SIG-M5 (cell line): ENCODE measurements at regions not wholly inside any gene's neighbourhood (a gene's known extent, or its start where the extent isn't known, plus 50 kb on each side); places are given as distances from the start of the nearest gene placed in this dataset.
"Not testable (repeated sequence)": the region's sequence is repeated elsewhere in the genome, so short reads cannot be mapped to it uniquely, and the experiment has no call there.

Experiments used
- DNase-seq: peaks from one replicate; lab custom pipeline; 2025; lab: John Stamatoyannopoulos, UW

DNA sequence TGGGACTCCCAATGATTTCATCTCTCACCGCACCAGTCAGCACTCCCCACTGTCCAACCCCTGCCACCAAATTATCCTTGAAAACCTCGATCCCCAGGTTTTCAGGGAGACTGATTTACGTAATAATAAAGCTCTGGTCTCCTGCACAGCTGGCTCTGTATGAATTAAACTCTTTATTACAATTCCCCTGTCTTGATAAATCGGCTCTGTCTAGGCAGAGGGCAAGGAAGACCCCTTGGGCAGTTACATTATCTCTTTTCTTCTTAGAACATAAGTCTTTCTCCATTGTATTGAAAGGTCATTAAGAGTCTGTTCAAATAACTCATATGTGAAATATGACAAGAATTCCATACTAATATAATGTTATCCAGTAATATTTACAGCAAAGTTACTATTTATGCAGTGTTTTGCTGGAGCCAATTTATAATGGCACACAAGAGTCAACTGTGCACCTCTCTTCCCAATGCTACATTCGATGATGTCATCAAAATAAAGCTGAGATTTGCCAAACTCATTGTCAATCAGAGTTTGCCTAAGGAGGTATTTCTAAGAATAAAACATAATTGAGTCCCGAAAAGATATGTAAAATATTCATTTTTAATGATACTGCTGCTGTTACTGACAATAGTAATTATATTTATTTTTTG is 1297.2 kb upstream of the LRRTM3 start:
- DNase-seq, result no peak

DNA sequence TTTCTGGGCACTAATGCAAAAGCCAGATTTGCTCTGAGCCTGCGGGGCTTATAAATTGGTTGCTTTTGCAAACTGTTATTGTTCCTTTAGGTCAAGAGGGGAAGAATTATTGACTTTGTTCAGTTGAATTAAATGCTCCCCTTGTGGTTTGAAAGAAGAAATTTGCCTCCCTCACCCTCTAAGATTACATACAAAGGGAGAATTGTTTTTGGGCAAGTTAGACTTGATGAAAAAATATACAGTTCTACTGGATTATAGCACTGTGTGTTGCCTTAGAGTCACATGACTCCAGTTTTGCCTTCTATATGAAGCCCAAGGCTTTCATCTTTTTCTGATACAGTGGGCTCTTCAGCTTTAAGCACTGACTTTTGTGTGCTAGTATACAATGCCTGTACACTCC is 1265.8 kb upstream of the LRRTM3 start:
- DNase-seq, result no peak

DNA sequence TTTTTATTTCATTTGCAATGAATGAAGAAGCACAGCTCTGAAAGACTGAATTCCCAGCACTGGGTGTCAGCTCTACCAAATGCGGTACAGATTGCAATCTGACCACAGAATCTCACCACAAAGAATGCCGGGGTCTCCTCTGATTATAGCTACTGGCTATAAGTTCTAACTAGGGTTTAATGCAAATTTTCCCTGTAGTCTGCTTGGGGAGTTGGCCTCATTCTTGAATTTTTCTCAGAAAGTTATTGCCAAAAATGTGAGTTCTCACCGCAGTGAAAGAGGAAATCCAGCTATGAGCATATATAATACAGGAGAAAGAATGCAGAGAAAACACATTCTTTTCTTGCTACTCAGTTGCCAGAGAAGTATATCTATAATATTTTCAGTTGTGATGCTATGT is 1255.7 kb upstream of the LRRTM3 start:
- no peak for DNase-seq

DNA sequence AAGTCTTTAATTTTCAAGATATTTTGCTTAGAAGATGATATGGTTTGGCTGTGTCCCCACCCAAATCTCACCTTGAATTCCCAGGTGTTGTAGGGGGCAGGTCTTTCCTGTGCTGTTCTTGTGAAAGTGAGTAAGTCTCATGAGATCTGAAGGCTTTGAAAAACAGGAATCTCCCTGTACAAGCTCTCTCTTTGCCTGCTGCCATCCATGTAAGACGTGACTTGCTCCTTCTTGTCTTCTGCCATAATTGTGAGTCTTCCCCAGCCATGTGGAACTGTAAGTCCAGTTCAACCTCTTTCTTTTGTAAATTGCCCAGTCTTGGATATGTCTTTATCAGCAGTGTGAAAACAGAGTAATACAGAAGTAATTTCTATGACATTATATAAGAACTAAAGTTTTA is 1255.2 kb upstream of the LRRTM3 start:
- not testable (repeated sequence) for DNase-seq

GRCh38 chr10:65675236-65675635 is 1250.6 kb upstream of the LRRTM3 start:
- no peak for DNase-seq

- DNase-seq, result no peak
Observed at GRCh38 chr10:65684896-65685295, 1240.9 kb upstream of the LRRTM3 start.

DNA sequence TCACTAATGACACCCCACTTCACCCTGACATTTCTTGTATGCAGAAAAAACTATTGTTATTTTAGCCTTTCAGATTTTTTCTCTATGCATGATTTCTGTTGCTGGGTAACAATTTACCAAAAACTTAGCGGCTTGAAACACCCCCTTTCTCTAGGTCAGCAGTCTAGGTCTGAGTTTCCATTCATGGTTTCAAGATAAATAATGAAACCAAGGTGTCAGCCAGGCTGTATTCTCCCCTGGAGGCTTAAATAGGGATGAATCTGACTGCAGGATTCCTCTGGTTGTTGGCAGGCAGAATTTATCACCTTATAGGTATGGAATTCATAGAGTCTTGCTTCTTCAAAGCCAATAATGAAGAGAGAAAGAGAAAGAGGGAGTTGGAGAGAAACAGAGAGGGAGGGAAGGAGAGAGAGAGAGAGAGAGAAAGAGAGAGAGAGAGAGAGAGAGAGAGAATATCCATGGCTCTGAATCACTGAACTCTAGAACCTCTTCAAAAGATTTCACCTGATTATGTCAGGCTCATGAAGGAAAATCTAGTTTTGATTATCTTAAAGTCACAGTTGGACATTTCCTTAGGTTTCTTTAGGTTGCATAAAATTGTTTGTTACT is 1224.6 kb upstream of the LRRTM3 start:
- no peak for DNase-seq

DNA sequence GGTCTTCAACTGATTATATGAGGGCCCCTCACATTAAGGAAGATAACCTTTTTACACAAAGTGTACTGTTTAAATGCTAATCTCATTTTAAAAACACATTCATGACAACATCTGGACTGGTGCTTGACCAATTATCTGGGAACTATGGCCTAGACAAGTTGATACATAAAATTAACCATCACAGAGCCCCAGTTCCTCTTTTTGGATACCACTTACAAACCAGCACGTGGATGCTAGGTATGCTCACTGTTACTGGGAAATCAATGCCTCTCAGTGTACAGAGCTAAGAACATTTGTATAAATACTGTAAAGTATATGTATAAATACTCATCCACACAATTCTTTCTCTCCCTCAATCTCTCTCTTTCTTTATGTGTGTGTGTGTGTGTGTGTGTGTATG is 1217.8 kb upstream of the LRRTM3 start:
- DNase-seq, result no peak

DNA sequence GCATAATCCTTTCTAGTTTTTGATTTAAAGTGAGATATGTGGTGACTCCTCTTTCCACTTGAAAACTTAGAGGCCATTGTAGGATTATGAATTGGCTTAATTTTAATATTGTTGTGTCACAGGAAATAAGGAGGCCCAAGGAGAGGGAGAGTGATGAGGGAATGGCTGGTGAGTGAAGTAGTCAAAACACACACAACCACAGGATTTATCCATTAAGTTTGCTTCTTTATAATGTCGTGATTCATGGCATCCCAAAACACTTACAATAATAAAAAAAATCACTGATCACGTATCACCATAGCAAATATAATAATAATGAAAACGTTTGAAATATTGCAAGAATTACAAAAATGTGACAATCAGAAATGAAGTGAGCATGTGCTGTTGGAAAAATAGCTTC is 1215.5 kb upstream of the LRRTM3 start:
- no peak for DNase-seq

GRCh38 chr10:65719790-65720189 is 1206.0 kb upstream of the LRRTM3 start:
- DNase-seq, result no peak

DNA sequence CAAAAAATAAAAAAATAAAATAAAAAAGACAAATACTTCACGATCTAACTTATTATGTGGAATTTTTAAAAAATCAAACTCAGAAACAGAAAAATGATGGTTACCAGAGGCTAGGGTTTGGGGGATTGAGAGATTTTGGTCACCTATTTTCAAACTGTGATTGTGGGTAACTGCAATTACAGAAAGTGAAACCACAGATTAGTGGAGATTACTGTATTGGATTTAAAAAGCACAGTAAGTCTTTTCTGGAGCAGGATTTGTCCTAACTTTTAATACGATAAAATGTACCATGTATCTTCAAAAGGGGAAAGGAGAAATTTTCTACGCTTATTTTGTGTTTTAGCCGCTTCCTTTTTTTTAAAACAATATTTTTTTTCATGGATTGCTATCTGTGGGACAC is 1204.9 kb upstream of the LRRTM3 start:
- DNase-seq, result no peak

- no peak for DNase-seq
Observed at GRCh38 chr10:65723525-65723924, 1202.3 kb upstream of the LRRTM3 start.

GRCh38 chr10:65735382-65735781 is 1190.5 kb upstream of the LRRTM3 start:
- no peak for DNase-seq

DNA sequence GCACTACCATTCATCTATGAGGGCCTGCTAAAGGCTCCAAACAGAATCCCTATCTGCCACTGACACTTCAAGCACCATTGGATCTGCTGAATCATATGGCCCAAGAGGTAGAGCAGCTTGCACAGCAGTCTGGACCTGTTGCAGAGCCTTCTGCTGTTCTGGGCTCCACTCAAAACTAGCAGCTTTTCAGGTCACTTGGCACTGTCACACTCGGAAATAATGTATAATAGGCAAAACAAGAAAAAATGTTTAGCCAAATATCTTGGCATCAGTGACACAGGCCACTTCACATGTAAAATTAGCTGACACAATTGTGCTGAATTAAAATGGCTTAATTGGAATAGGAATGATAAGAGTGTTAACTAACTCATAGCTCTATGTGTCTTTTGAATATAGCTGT is 1182.9 kb upstream of the LRRTM3 start:
- no peak for DNase-seq

- DNase-seq, result no peak
Observed at GRCh38 chr10:65751218-65751617, 1174.6 kb upstream of the LRRTM3 start.

DNA sequence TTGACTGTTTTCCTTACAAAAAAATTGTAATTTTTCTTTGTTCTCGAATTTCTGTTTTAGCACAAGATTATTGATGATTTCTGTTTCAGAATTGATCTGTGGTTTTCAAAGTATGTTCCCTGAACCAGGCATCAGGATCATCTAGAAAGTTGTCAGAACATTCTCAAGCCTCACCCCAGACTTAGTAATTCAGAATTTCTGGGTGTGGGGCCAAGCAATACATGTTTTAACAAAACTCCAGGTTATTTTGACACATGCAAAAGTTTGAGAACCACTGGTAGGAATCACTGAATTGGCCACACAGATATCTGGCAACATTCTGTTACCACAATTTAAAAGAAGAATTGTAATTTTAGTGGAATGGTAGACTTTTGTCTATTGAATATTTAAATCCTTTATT is 1173.9 kb upstream of the LRRTM3 start:
- DNase-seq, result no peak

GRCh38 chr10:65753532-65753931 is 1172.3 kb upstream of the LRRTM3 start:
- DNase-seq, result no peak

- no peak for DNase-seq
Observed at GRCh38 chr10:65754112-65754511, 1171.7 kb upstream of the LRRTM3 start.

- no peak for DNase-seq
Observed at GRCh38 chr10:65762311-65762710, 1163.5 kb upstream of the LRRTM3 start.

GRCh38 chr10:65765006-65765541 is 1160.8 kb upstream of the LRRTM3 start:
- no peak for DNase-seq

DNA sequence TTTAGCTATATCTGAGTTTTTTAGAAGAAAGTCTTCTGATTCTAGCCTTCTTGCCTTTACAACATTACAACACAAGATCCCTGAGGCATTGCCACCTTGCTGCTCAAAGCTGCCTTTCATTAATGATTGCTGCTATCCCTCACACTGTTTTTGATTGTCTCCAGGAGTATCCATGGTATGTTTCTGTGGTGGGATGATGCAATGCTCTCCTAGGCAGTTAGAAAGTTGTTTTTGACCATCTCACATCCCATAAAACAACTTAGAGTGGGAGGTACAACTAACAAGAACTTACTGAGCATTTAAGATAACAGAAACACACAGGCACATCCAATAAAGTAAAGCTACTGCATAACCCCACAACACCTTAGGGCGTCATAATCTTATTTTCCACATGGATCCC is 1156.0 kb upstream of the LRRTM3 start:
- no peak for DNase-seq

DNA sequence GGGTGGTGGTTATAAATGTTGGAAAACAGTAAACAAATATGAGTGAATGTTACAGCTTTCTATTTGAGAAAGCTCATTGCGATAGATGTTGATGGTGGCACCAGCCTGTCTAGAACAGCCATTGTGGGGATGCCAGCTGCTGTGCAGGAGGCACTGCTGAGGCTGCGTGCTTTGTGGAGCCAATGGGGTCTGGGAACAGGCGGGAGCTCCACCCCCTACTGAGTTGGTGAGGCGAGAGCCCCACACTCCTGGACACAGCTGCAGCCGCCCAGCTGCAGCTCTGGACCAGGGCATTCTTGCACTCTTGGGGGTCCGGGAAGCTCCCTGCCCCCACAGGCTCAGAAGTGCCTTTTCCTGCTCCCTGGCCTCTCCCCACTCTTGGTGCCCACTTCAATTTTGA is 1147.1 kb upstream of the LRRTM3 start:
- no peak for DNase-seq

GRCh38 chr10:65779985-65780384 is 1145.9 kb upstream of the LRRTM3 start:
- no peak for DNase-seq

DNA sequence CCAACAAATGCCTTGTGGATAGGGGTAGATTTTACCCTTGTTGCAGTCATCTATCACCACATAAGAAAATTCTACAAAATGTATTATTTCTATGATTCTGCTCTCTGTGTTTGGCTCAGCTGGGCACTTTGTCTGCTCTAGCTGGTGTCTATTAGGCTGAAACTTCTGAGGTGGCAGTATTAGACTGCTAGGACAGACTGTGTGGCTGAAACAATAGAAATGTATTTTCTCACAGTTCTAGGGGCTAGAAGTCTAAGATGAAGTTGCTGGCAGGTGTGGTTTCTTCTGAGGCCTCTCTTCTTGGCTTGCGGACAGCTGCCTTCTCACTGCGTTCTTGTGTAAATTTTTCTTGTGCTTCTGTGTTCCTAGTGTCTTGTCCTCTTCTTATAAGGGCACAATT is 1139.6 kb upstream of the LRRTM3 start:
- DNase-seq, result no peak
